ENCODE measurements at regions not wholly inside any gene's neighbourhood (a gene's known extent, or its start where the extent isn't known, plus 50 kb on each side); places are given as distances from the start of the nearest gene placed in this dataset.

DNA sequence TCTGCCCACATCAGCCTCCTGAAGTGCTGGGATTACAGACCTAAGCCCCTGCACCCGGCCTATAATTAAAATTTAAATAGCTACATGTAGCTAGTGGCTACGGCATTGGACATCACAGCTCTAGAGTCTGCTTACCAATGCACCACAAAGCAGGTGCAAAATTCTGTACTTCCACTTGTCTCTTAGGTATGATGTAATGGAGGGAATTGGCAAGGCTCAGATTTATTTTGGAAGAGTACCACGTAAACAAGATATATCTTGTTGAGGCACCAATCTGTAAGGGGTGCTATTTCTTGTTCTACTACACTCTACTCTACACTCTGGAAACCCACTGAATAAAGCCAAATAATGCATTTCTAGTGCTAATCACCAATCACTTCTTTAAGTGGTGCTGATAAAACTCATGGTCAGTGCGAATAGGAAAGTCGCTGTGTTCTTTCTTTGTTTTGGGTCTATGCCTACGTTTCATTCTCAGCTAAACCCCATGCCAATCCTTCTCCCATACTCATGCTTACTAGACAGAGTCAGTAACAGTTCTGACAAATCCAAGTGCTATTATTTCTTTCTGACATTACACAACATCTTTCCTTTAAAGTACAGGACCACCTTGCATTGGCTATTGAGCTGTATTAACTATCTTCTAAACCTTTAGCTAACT lies 92.3 kb downstream of the GC start:
- H3K36me3 ChIP-seq (ENCODE audit: control insufficient read depth in 2 of 2, extremely low read depth in 1 of 2, insufficient read depth in 1 of 2, low read length in 1 of 2): no peaks in the 10 kb centered on the region
- H3K9me3 Mint-ChIP-seq: no peaks in the 10 kb centered on the region
- ATAC-seq (replicated peaks in 1 of 4) (no peak), DNase-seq (no peak)
- H3K4me1 Mint-ChIP-seq: no peaks in the 10 kb centered on the region
- peaks cover 21% of the 10 kb centered on the region in 2 donors for H3K27me3 Mint-ChIP-seq
- H3K27ac ChIP-seq (ENCODE audit: low read length): no peak overlapping the region
- no peaks in the 10 kb centered on the region for H3K9me3 ChIP-seq
- H3K27ac Mint-ChIP-seq: no peak overlapping the region
- WGBS (ENCODE audit: insufficient coverage): 100% methylated on average over 2 of the region's 6 CpGs
- no peaks in the 10 kb centered on the region for H3K27me3 ChIP-seq (replicated peaks in 1 of 2; ENCODE audit: control insufficient read depth in 2 of 2, extremely low read depth in 1 of 2, insufficient read depth in 2 of 2, low read length in 1 of 2)
- no peak overlapping the region for H3K4me3 ChIP-seq (ENCODE audit: control insufficient read depth in 1 of 2, extremely low read depth in 1 of 2, low read length in 1 of 2)
- ChIA-PET POLR2A (no interaction called here), CTCF (no interaction called here)
- no peaks in the 10 kb centered on the region for H3K36me3 Mint-ChIP-seq
- H3K4me3 Mint-ChIP-seq: no peak overlapping the region
- H3K4me1 ChIP-seq (ENCODE audit: control insufficient read depth in 1 of 2, extremely low read depth in 1 of 2, insufficient read depth in 2 of 2, low read length in 2 of 2): no peaks in the 10 kb centered on the region

DNA sequence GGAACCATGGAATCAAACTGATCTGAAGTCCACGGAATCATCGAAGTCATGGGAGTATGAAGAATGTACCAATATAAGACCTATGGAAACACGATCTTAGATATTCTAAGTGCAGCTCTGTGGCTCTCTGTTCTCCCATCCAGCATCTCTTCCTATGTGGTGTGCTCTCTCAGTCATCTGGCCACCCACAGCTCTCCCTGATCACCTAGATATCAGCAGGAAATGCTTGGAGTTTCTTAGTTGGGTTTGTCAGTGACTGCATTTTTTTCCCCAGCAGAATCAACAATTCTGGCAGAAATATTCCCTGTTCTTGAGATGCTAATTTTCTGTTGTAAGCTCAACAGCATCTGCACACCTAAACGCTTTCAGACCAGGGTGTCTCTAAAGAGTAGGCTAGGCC lies 94.1 kb downstream of the GC start:
- H3K27ac Mint-ChIP-seq: no peak overlapping the region
- Histone ChIP-seq H3K27me3 (replicated peaks in 1 of 2; ENCODE audit: control insufficient read depth in 2 of 2, extremely low read depth in 1 of 2, insufficient read depth in 2 of 2, low read length in 1 of 2) (no peaks in the 10 kb centered on the region), H3K36me3 (ENCODE audit: control insufficient read depth in 2 of 2, extremely low read depth in 1 of 2, insufficient read depth in 1 of 2, low read length in 1 of 2) (no peaks in the 10 kb centered on the region), H3K27ac (ENCODE audit: low read length) (no peak overlapping the region), H3K4me3 (ENCODE audit: control insufficient read depth in 1 of 2, extremely low read depth in 1 of 2, low read length in 1 of 2) (no peak overlapping the region), H3K4me1 (ENCODE audit: control insufficient read depth in 1 of 2, extremely low read depth in 1 of 2, insufficient read depth in 2 of 2, low read length in 2 of 2) (no peaks in the 10 kb centered on the region), H3K9me3 (no peaks in the 10 kb centered on the region)
- POLR2A ChIA-PET: no interaction called here
- ATAC-seq (replicated peaks in 1 of 4) (no peak), DNase-seq (no peak)
- H3K36me3 Mint-ChIP-seq: no peaks in the 10 kb centered on the region
- no peaks in the 10 kb centered on the region for H3K9me3 Mint-ChIP-seq
- CTCF ChIA-PET: no interaction called here
- H3K4me3 Mint-ChIP-seq: no peak overlapping the region
- H3K4me1 Mint-ChIP-seq: no peaks in the 10 kb centered on the region
- no CpG with 5 or more reads among the region's 4 CpGs for WGBS (ENCODE audit: insufficient coverage)
- peaks cover 20 to 25% of the 10 kb centered on the region in 2 donors for H3K27me3 Mint-ChIP-seq

DNA sequence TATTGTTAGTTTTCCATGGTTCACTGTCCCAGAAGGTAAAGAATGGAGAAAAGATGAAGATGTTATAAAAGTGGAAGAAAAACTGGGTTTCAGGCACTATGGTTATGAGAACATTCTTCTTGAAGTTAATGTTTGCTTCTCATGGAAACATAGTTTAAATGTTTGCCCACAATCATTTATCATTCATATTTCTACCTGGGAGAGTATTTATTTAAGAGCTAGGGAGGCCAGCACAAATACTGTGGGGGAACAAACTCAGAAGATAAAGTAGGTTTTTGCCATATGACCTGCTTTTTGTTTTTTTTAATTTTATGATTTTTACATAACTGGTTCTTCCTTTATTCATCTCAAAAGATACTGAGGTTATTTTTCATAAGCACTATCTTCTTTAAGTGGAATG lies 96.8 kb downstream of the GC start:
- H3K9me3 ChIP-seq: no peaks in the 10 kb centered on the region
- no peak overlapping the region for H3K4me3 Mint-ChIP-seq
- no peaks in the 10 kb centered on the region for H3K27me3 ChIP-seq (replicated peaks in 1 of 2; ENCODE audit: control insufficient read depth in 2 of 2, extremely low read depth in 1 of 2, insufficient read depth in 2 of 2, low read length in 1 of 2)
- ChIA-PET CTCF (no interaction called here), POLR2A (no interaction called here)
- DNase-seq (no peak), ATAC-seq (replicated peaks in 1 of 4) (no peak)
- no peaks in the 10 kb centered on the region for H3K4me1 ChIP-seq (ENCODE audit: control insufficient read depth in 1 of 2, extremely low read depth in 1 of 2, insufficient read depth in 2 of 2, low read length in 2 of 2)
- H3K27ac ChIP-seq (ENCODE audit: low read length): no peak overlapping the region
- H3K4me1 Mint-ChIP-seq: no peaks in the 10 kb centered on the region
- H3K36me3 ChIP-seq (ENCODE audit: control insufficient read depth in 2 of 2, extremely low read depth in 1 of 2, insufficient read depth in 1 of 2, low read length in 1 of 2): no peaks in the 10 kb centered on the region
- peaks cover 19 to 25% of the 10 kb centered on the region in 2 donors for H3K27me3 Mint-ChIP-seq
- no peak overlapping the region for H3K27ac Mint-ChIP-seq
- no peaks in the 10 kb centered on the region for H3K36me3 Mint-ChIP-seq
- H3K4me3 ChIP-seq (ENCODE audit: control insufficient read depth in 1 of 2, extremely low read depth in 1 of 2, low read length in 1 of 2): no peak overlapping the region
- H3K9me3 Mint-ChIP-seq: no peaks in the 10 kb centered on the region

DNA sequence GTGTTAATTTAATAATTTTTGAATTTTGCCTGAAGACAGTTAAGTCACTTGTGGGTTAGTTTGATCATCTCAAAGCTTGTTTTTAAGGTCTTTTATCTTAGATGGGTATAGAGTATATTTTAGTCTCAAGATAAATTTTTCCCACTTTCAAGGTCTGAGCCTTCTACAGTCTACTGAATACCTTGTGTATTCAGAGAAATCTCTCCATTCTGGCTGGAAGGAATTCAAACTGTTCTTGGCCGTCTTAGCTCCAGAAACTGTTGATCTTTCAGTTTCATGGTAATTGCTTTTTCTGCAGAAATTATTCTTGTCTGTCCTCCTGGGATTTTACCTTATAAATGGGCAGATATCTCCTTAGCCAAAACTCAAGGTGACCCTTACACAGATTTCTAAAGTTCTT lies 97.9 kb downstream of the GC start:
- H3K27ac ChIP-seq (ENCODE audit: low read length): no peak overlapping the region
- DNase-seq (no peak), ATAC-seq (replicated peaks in 1 of 4) (no peak)
- Mint-ChIP-seq H3K36me3 (no peaks in the 10 kb centered on the region), H3K9me3 (no peaks in the 10 kb centered on the region), H3K4me1 (no peaks in the 10 kb centered on the region), H3K27me3 (peaks cover 19 to 20% of the 10 kb centered on the region in 2 donors), H3K27ac (no peak overlapping the region), H3K4me3 (no peak overlapping the region)
- no peaks in the 10 kb centered on the region for H3K4me1 ChIP-seq (ENCODE audit: control insufficient read depth in 1 of 2, extremely low read depth in 1 of 2, insufficient read depth in 2 of 2, low read length in 2 of 2)
- H3K27me3 ChIP-seq (replicated peaks in 1 of 2; ENCODE audit: control insufficient read depth in 2 of 2, extremely low read depth in 1 of 2, insufficient read depth in 2 of 2, low read length in 1 of 2): no peaks in the 10 kb centered on the region
- ChIA-PET POLR2A (no interaction called here), CTCF (no interaction called here)
- H3K36me3 ChIP-seq (ENCODE audit: control insufficient read depth in 2 of 2, extremely low read depth in 1 of 2, insufficient read depth in 1 of 2, low read length in 1 of 2): no peaks in the 10 kb centered on the region
- WGBS (ENCODE audit: insufficient coverage): no CpG with 5 or more reads among the region's 1 CpG
- no peaks in the 10 kb centered on the region for H3K9me3 ChIP-seq
- no peak overlapping the region for H3K4me3 ChIP-seq (ENCODE audit: control insufficient read depth in 1 of 2, extremely low read depth in 1 of 2, low read length in 1 of 2)

DNA sequence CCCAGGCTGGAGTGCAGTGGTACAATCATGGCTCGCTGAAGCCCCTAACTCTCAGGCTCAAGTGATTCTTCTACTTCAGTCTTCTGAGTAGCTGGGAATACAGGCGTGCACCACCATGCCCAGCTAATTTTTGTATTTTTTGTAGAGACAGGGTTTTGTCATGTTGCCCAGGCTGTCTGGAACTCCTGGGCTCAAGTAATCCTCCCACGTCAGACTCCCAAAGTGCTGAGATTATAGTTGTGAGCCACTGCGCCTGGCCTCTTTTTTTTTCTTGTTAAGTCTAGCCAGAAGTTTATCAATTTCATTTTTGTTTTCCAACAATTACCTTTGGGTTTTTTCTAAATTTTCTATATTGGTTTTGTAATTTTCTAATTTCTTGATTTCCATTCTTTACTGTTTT lies 100.6 kb downstream of the GC start:
- Histone ChIP-seq H3K27ac (ENCODE audit: low read length) (no peak overlapping the region), H3K27me3 (replicated peaks in 1 of 2; ENCODE audit: control insufficient read depth in 2 of 2, extremely low read depth in 1 of 2, insufficient read depth in 2 of 2, low read length in 1 of 2) (no peaks in the 10 kb centered on the region), H3K9me3 (no peaks in the 10 kb centered on the region), H3K36me3 (ENCODE audit: control insufficient read depth in 2 of 2, extremely low read depth in 1 of 2, insufficient read depth in 1 of 2, low read length in 1 of 2) (no peaks in the 10 kb centered on the region), H3K4me1 (ENCODE audit: control insufficient read depth in 1 of 2, extremely low read depth in 1 of 2, insufficient read depth in 2 of 2, low read length in 2 of 2) (no peaks in the 10 kb centered on the region), H3K4me3 (ENCODE audit: control insufficient read depth in 1 of 2, extremely low read depth in 1 of 2, low read length in 1 of 2) (no peak overlapping the region)
- H3K4me3 Mint-ChIP-seq: no peak overlapping the region
- 100% methylated on average over 1 of the region's 4 CpGs for WGBS (ENCODE audit: insufficient coverage)
- no peaks in the 10 kb centered on the region for H3K36me3 Mint-ChIP-seq
- H3K27me3 Mint-ChIP-seq: peaks cover 6 to 9% of the 10 kb centered on the region in 2 donors
- ChIA-PET POLR2A (no interaction called here), CTCF (no interaction called here)
- DNase-seq (no peak), ATAC-seq (replicated peaks in 1 of 4) (no peak)
- no peaks in the 10 kb centered on the region for H3K4me1 Mint-ChIP-seq
- no peaks in the 10 kb centered on the region for H3K9me3 Mint-ChIP-seq
- H3K27ac Mint-ChIP-seq: no peak overlapping the region

DNA sequence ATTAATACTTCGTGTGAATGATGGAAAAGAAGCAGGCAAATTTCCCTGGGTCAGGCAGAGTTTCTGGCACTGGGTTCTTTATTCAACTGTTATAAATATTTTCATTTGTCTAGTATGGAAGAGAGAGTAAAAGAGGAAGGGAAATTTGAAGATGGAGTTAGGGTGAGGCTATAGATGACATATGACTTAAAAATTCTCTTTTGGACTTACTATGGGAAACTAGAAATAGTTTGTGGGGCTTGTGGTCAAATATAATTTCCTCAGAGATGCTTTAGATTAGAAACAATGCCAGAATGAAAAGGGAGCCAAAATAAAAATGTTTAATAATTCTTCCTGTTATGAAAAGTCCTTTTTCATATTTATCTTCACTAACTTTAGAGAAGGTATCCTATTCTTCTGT lies 103.2 kb downstream of the GC start:
- Mint-ChIP-seq H3K9me3 (peaks cover 0 to 4% (median 0%) of the 10 kb centered on the region in 3 donors), H3K4me3 (no peak overlapping the region), H3K4me1 (no peaks in the 10 kb centered on the region), H3K27me3 (peaks cover 3 to 7% of the 10 kb centered on the region in 2 donors), H3K36me3 (no peaks in the 10 kb centered on the region), H3K27ac (no peak overlapping the region)
- Histone ChIP-seq H3K27ac (ENCODE audit: low read length) (no peak overlapping the region), H3K4me1 (ENCODE audit: control insufficient read depth in 1 of 2, extremely low read depth in 1 of 2, insufficient read depth in 2 of 2, low read length in 2 of 2) (no peaks in the 10 kb centered on the region), H3K4me3 (ENCODE audit: control insufficient read depth in 1 of 2, extremely low read depth in 1 of 2, low read length in 1 of 2) (no peak overlapping the region), H3K36me3 (ENCODE audit: control insufficient read depth in 2 of 2, extremely low read depth in 1 of 2, insufficient read depth in 1 of 2, low read length in 1 of 2) (no peaks in the 10 kb centered on the region), H3K9me3 (no peaks in the 10 kb centered on the region), H3K27me3 (replicated peaks in 1 of 2; ENCODE audit: control insufficient read depth in 2 of 2, extremely low read depth in 1 of 2, insufficient read depth in 2 of 2, low read length in 1 of 2) (no peaks in the 10 kb centered on the region)
- no peak for DNase-seq
- no peak for ATAC-seq (replicated peaks in 1 of 4)
- POLR2A ChIA-PET: no interaction called here
- WGBS (ENCODE audit: insufficient coverage): no CpG with 5 or more reads among the region's 1 CpG
- CTCF ChIA-PET: no interaction called here

DNA sequence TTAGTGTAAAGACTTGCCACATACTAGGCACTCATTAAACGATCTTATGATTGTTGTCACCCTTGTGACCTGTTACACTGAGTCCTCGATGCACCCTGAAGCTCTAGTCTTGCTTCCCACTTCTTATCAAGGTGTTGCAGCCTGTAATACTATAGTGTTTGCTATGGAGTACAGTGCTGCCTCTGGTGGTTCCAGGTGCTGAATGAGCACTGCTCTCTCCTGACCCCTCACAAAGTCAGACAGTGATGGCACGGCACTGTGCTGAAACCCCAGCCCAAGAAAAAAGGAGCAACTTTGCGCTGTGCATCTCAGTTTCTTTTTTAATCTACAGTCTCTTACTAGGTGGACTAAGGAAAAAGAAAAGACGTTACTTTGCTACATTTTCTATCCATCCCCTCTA lies 106.3 kb downstream of the GC start:
- Mint-ChIP-seq H3K27ac (no peak overlapping the region), H3K27me3 (peaks cover 1 to 7% of the 10 kb centered on the region in 2 donors), H3K36me3 (no peaks in the 10 kb centered on the region), H3K4me3 (no peak overlapping the region), H3K4me1 (no peaks in the 10 kb centered on the region), H3K9me3 (peaks cover 0 to 4% (median 0%) of the 10 kb centered on the region in 3 donors)
- ChIA-PET POLR2A (no interaction called here), CTCF (interaction anchor here in 1 of 2 donors (0.6 kb wide), 1 partner anchor 164 kb away, joined by 4 read pairs; no protein-coding TSS in a partner anchor)
- WGBS (ENCODE audit: insufficient coverage): no CpG with 5 or more reads among the region's 5 CpGs
- ATAC-seq (replicated peaks in 1 of 4) (no peak), DNase-seq (no peak)
- Histone ChIP-seq H3K4me1 (ENCODE audit: control insufficient read depth in 1 of 2, extremely low read depth in 1 of 2, insufficient read depth in 2 of 2, low read length in 2 of 2) (no peaks in the 10 kb centered on the region), H3K9me3 (no peaks in the 10 kb centered on the region), H3K36me3 (ENCODE audit: control insufficient read depth in 2 of 2, extremely low read depth in 1 of 2, insufficient read depth in 1 of 2, low read length in 1 of 2) (no peaks in the 10 kb centered on the region), H3K27ac (ENCODE audit: low read length) (no peak overlapping the region), H3K4me3 (ENCODE audit: control insufficient read depth in 1 of 2, extremely low read depth in 1 of 2, low read length in 1 of 2) (no peak overlapping the region), H3K27me3 (replicated peaks in 1 of 2; ENCODE audit: control insufficient read depth in 2 of 2, extremely low read depth in 1 of 2, insufficient read depth in 2 of 2, low read length in 1 of 2) (no peaks in the 10 kb centered on the region)
